H1 (cell line): ENCODE measurements at regions not wholly inside any gene's neighbourhood (a gene's known extent, or its start where the extent isn't known, plus 50 kb on each side); places are given as distances from the start of the nearest gene placed in this dataset.

Experiments used
- CEBPB ChIP-seq: IDR thresholded peaks from 2 replicates; pipeline ENCODE4 v1.6.1; 2012; ENCODE audit warnings: low read depth, low read length
- CHD1 ChIP-seq: IDR thresholded peaks from 2 replicates; pipeline ENCODE4 v1.6.1; 2012; ENCODE audit warnings: low read depth, low read length, improper control_type of control experiment
- JUN ChIP-seq: IDR thresholded peaks from 2 replicates; pipeline ENCODE4 v1.6.1; 2011; ENCODE audit warnings: low read depth, mild to moderate bottlenecking, improper control_type of control experiment, low read length
- MAX ChIP-seq: IDR thresholded peaks from 2 replicates; pipeline ENCODE4 v1.6.1; 2012; ENCODE audit warnings: inconsistent platforms
- NANOG ChIP-seq: IDR thresholded peaks from 2 replicates; pipeline ENCODE4 v1.6.1; 2011; ENCODE audit warnings: low read length, low read depth, mild to moderate bottlenecking, inconsistent platforms; ENCODE audit not compliant: insufficient read depth, poor library complexity, severe bottlenecking

- TF ChIP-seq CHD1 (no peak), MAX (no peak), NANOG (no peak), JUN (no peak), CEBPB (no peak)
These were observed 126.5 kb upstream of the NBEA start (continued) for GRCh38 chr13:34815526-34815925.
